H1 (cell line): ENCODE measurements at regions not wholly inside any gene's neighbourhood (a gene's known extent, or its start where the extent isn't known, plus 50 kb on each side); places are given as distances from the start of the nearest gene placed in this dataset.

Experiments
- FOSL1 ChIP-seq: IDR thresholded peaks from 2 replicates; pipeline ENCODE4 v1.6.1; 2011; ENCODE audit warnings: mild to moderate bottlenecking, low read depth, low read length, moderate library complexity; ENCODE audit not compliant: insufficient read depth
- RNF2 ChIP-seq: fragments of 200-900, 300-1000 bp; sonication (generic); IDR thresholded peaks from 2 replicates; pipeline ENCODE4 v1.7.1; 2016; ENCODE audit warnings: borderline replicate concordance, low read depth, mild to moderate bottlenecking, antibody characterized with exemption, low read length; ENCODE audit not compliant: poor library complexity, severe bottlenecking; ENCODE audit errors: missing control alignments
- TF ChIP-seq, protein P1 (sequence below), 3 experiments: IDR thresholded peaks; 1 replicate in 2 of 3; 2 replicates in 1 of 3; pipeline versions ENCODE4 v1.5.1 to v1.6.1; 2011; ENCODE audit warnings: low read length in 3 of 3, mild to moderate bottlenecking in 3 of 3, inconsistent platforms in 2 of 3, low read depth in 1 of 3, moderate library complexity in 1 of 3; ENCODE audit not compliant: insufficient read depth in 1 of 3; ENCODE audit errors: control extremely low read depth in 1 of 3

DNA sequence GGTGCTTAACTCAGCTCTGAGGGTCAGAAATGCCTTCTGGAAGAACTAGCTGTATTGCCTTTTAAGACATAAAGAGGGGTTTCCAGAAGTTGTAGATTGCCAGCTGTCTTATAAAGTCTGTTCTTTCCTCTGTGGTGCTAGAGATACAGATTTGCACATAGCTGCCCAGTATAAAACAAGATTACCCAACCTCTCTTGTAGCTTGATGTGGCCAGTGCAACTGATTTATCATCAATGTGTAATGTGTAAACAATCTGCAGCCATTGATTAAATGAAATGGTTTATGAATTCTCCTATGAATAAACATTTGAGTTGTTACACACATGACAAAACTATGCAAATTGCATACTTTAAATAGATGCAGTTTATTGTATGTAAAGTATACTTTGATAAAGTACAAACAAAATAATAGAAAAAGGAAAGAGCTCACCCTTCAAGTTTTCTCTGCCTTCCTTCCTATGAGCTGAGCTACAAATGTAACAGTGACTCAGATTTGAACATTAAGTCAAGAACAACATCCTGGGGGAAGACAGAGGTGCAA lies 195.2 kb downstream of the TMEM26 start:
- TF ChIP-seq, protein P1, sequence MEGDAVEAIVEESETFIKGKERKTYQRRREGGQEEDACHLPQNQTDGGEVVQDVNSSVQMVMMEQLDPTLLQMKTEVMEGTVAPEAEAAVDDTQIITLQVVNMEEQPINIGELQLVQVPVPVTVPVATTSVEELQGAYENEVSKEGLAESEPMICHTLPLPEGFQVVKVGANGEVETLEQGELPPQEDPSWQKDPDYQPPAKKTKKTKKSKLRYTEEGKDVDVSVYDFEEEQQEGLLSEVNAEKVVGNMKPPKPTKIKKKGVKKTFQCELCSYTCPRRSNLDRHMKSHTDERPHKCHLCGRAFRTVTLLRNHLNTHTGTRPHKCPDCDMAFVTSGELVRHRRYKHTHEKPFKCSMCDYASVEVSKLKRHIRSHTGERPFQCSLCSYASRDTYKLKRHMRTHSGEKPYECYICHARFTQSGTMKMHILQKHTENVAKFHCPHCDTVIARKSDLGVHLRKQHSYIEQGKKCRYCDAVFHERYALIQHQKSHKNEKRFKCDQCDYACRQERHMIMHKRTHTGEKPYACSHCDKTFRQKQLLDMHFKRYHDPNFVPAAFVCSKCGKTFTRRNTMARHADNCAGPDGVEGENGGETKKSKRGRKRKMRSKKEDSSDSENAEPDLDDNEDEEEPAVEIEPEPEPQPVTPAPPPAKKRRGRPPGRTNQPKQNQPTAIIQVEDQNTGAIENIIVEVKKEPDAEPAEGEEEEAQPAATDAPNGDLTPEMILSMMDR (IDR thresholded peaks at IDR 0.05; ENCODE audit: control extremely low read depth in 1 of 3, insufficient read depth in 1 of 3, low read depth in 1 of 3, low read length in 3 of 3), result no peak
- TF ChIP-seq RNF2 (no peak), FOSL1 (no peak)
